Peyer's patch (tissue), 4 donors: ENCODE measurements at regions not wholly inside any gene's neighbourhood (a gene's known extent, or its start where the extent isn't known, plus 50 kb on each side); places are given as distances from the start of the nearest gene placed in this dataset.

Experiments
- CTCF ChIP-seq, 6 experiments: fragments of 450-650 bp in 4 of 6; fragments of 200-600 bp in 2 of 6; sonication (generic) in 1 of 6; IDR thresholded peaks; one replicate each; pipeline ENCODE4 v1.5.1; 2017 to 2019; ENCODE audit warnings: antibody characterized with exemption in 6 of 6, mild to moderate bottlenecking in 3 of 6, moderate library complexity in 1 of 6
- POLR2A ChIP-seq, 2 donors: fragments of 450-650 bp; IDR thresholded peaks; one replicate each; pipeline ENCODE4 v1.5.1; 2017; ENCODE audit warnings: antibody characterized with exemption in 2 of 2, mild to moderate bottlenecking in 2 of 2, moderate library complexity in 2 of 2

- TF ChIP-seq CTCF (IDR thresholded peaks at IDR 0.05) (no peak), POLR2A (IDR thresholded peaks at IDR 0.05) (no peak)
Measured at GRCh38 chr19:32104850-32105235, 240.6 kb upstream of the ZNF507 start.
